Cardiac septum (tissue), 1 donor: ENCODE measurements at regions not wholly inside any gene's neighbourhood (a gene's known extent, or its start where the extent isn't known, plus 50 kb on each side); places are given as distances from the start of the nearest gene placed in this dataset.

Source experiments
- DNase-seq: peaks from one replicate; pipeline ENCODE4 v3.0.0-alpha.2; 2020; ENCODE audit warnings: low spot score
- intact Hi-C: fragments of 100-400 bp; cut with DNase I; formaldehyde crosslinking; loops from one replicate; pipeline ENCODE4 v1.14.0; 2022
- donor health status: DM: no; HTN: no; CAD: no.

- intact Hi-C loops = no loop called here
- DNase-seq = no peak
Measured at GRCh38 chr16:54545854-54546511, 259.4 kb upstream of the IRX3 start.

- DNase-seq = no peak
- intact Hi-C loops = no loop called here
Measured at GRCh38 chr16:54544553-54545180, 258.1 kb upstream of the IRX3 start.

GRCh38 chr16:54542805-54543505 is 256.4 kb upstream of the IRX3 start:
- intact Hi-C loops = no loop called here
- no peak for DNase-seq

- intact Hi-C loops = no loop called here
- no peak for DNase-seq
Measured at GRCh38 chr16:54540525-54541180, 254.1 kb upstream of the IRX3 start.

- intact Hi-C loops = no loop called here
- no peak for DNase-seq
Measured at GRCh38 chr16:54538276-54538675, 251.7 kb upstream of the IRX3 start.

- no peak for DNase-seq
Measured at GRCh38 chr16:54533856-54534490, 247.4 kb upstream of the IRX3 start.

GRCh38 chr16:54526916-54527315 is 240.3 kb upstream of the IRX3 start:
- intact Hi-C loops = loop anchor here (5.0 kb wide), 1 partner anchor 240 kb away; the partner anchor contains the start of gene IRX3
- DNase-seq = no peak

More at GRCh38 chr16:54533856-54534490, 247.4 kb upstream of the IRX3 start:
- intact Hi-C loops = no loop called here

- no peak for DNase-seq
- intact Hi-C loops = loop anchor here (5.0 kb wide), 1 partner anchor 239 kb away; the partner anchor contains the start of gene IRX3
Measured at GRCh38 chr16:54526087-54526486, 239.5 kb upstream of the IRX3 start.

- intact Hi-C loops = loop anchor here (5.0 kb wide), 1 partner anchor 238 kb away; the partner anchor contains the start of gene IRX3
- DNase-seq = no peak
Measured at GRCh38 chr16:54525104-54525503, 238.5 kb upstream of the IRX3 start.

GRCh38 chr16:54522584-54522983 is 236.0 kb upstream of the IRX3 start:
- intact Hi-C loops = loop anchor here (2.0 kb wide), 1 partner anchor 18 kb away; no protein-coding TSS in a partner anchor
- no peak for DNase-seq

GRCh38 chr16:54521327-54521726 is 234.7 kb upstream of the IRX3 start:
- intact Hi-C loops = no loop called here
- no peak for DNase-seq

- DNase-seq = no peak
- intact Hi-C loops = no loop called here
Measured at GRCh38 chr16:54519161-54519695, 232.6 kb upstream of the IRX3 start.

GRCh38 chr16:54517181-54517580 is 230.6 kb upstream of the IRX3 start:
- DNase-seq = no peak
- intact Hi-C loops = no loop called here

GRCh38 chr16:54512467-54512995 is 225.9 kb upstream of the IRX3 start:
- intact Hi-C loops = no loop called here
- DNase-seq = no peak

GRCh38 chr16:54511222-54511731 is 224.7 kb upstream of the IRX3 start:
- DNase-seq = no peak
- intact Hi-C loops = no loop called here

GRCh38 chr16:54510685-54511221 is 224.2 kb upstream of the IRX3 start:
- intact Hi-C loops = no loop called here
- no peak for DNase-seq

GRCh38 chr16:54509456-54509855 is 222.9 kb upstream of the IRX3 start:
- no peak for DNase-seq
- intact Hi-C loops = no loop called here

- no peak for DNase-seq
- intact Hi-C loops = no loop called here
Measured at GRCh38 chr16:54508351-54508750, 221.8 kb upstream of the IRX3 start.
